ENCODE measurements at regions not wholly inside any gene's neighbourhood (a gene's known extent, or its start where the extent isn't known, plus 50 kb on each side); places are given as distances from the start of the nearest gene placed in this dataset.

- no peak for ATAC-seq
- intact Hi-C loops (cut with micrococcal nuclease; ENCODE audit: unreplicated experiment) (no loop called here), in situ Hi-C loops (cut with HindIII; ENCODE audit: extremely low pct_ligation_motif_present, low pct_unique_long_range_greater_than_20kb) (no loop called here)
- no peaks in the 10 kb centered on the region for H3K79me2 ChIP-seq (ENCODE audit: insufficient read depth, low read length)
- no peak overlapping the region for H3K4me2 ChIP-seq (ENCODE audit: low read depth, low read length)
- H3K4me1 ChIP-seq (ENCODE audit: insufficient read depth, low read length) = no peaks in the 10 kb centered on the region
- no peak overlapping the region for H3K9ac ChIP-seq (ENCODE audit: insufficient read depth, low read depth, low read length)
- FAIRE-seq = no peak
- H3K27me3 ChIP-seq (ENCODE audit: control insufficient read depth in 1 of 2, insufficient read depth in 2 of 2, low read length in 2 of 2) = no peaks in the 10 kb centered on the region; a peak in 1 of 5 replicates
- no TSS peak for BruUV-seq (replicated peaks)
- H3K27ac ChIP-seq (ENCODE audit: extremely low read length, insufficient read depth, low read length) = no peak overlapping the region
- no peaks in the 10 kb centered on the region for H3K36me3 ChIP-seq (replicated peaks in 1 of 2; ENCODE audit: control insufficient read depth in 1 of 2, insufficient read depth in 2 of 2, low read length in 2 of 2)
- no peak overlapping the region for H3K4me3 ChIP-seq (replicated peaks in 1 of 3; ENCODE audit: insufficient read depth in 1 of 3, low read depth in 2 of 3, low read length in 3 of 3)
- H3K9me3 ChIP-seq (ENCODE audit: low read length) = no peaks in the 10 kb centered on the region
- ChIA-PET POLR2A (no interaction called here), CTCF (ENCODE audit: low intra/inter-chr PET ratio, low total read pairs) (no interaction called here)
- DNase-seq (ENCODE audit: low spot score) = no peak
- H2AFZ ChIP-seq (ENCODE audit: low read length) = no peak overlapping the region
- H4K20me1 ChIP-seq (ENCODE audit: insufficient read depth, low read length) = no peaks in the 10 kb centered on the region
- 16% methylated on average over 4 of the region's 5 CpGs for WGBS (ENCODE audit: low lambda C conversion rate)
- TF ChIP-seq ZSCAN5A (CRISPR knock-in tag; IDR thresholded peaks at IDR 0.05; ENCODE audit: borderline replicate concordance) = no peak
- TF ChIP-seq ZNF296 (CRISPR knock-in tag; conservative IDR thresholded peaks at IDR 0.05) = no peak
- TF ChIP-seq SMAD1 (CRISPR knock-in tag; IDR thresholded peaks at IDR 0.05; ENCODE audit: borderline replicate concordance, low read depth) = no peak
- TF ChIP-seq ZFP62 (CRISPR knock-in tag; IDR thresholded peaks at IDR 0.05) = no peak
- no peak for TF ChIP-seq POLR2AphosphoS2 (IDR thresholded peaks at IDR 0.05; ENCODE audit: low read depth, low read length)
- TF ChIP-seq, protein P1, sequence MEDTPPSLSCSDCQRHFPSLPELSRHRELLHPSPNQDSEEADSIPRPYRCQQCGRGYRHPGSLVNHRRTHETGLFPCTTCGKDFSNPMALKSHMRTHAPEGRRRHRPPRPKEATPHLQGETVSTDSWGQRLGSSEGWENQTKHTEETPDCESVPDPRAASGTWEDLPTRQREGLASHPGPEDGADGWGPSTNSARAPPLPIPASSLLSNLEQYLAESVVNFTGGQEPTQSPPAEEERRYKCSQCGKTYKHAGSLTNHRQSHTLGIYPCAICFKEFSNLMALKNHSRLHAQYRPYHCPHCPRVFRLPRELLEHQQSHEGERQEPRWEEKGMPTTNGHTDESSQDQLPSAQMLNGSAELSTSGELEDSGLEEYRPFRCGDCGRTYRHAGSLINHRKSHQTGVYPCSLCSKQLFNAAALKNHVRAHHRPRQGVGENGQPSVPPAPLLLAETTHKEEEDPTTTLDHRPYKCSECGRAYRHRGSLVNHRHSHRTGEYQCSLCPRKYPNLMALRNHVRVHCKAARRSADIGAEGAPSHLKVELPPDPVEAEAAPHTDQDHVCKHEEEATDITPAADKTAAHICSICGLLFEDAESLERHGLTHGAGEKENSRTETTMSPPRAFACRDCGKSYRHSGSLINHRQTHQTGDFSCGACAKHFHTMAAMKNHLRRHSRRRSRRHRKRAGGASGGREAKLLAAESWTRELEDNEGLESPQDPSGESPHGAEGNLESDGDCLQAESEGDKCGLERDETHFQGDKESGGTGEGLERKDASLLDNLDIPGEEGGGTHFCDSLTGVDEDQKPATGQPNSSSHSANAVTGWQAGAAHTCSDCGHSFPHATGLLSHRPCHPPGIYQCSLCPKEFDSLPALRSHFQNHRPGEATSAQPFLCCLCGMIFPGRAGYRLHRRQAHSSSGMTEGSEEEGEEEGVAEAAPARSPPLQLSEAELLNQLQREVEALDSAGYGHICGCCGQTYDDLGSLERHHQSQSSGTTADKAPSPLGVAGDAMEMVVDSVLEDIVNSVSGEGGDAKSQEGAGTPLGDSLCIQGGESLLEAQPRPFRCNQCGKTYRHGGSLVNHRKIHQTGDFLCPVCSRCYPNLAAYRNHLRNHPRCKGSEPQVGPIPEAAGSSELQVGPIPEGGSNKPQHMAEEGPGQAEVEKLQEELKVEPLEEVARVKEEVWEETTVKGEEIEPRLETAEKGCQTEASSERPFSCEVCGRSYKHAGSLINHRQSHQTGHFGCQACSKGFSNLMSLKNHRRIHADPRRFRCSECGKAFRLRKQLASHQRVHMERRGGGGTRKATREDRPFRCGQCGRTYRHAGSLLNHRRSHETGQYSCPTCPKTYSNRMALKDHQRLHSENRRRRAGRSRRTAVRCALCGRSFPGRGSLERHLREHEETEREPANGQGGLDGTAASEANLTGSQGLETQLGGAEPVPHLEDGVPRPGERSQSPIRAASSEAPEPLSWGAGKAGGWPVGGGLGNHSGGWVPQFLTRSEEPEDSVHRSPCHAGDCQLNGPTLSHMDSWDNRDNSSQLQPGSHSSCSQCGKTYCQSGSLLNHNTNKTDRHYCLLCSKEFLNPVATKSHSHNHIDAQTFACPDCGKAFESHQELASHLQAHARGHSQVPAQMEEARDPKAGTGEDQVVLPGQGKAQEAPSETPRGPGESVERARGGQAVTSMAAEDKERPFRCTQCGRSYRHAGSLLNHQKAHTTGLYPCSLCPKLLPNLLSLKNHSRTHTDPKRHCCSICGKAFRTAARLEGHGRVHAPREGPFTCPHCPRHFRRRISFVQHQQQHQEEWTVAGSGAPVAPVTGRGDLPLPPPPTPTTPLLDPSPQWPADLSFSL (CRISPR knock-in tag; IDR thresholded peaks at IDR 0.05) = no peak
- no peak for TF ChIP-seq JARID2 (CRISPR knock-in tag; IDR thresholded peaks at IDR 0.05; ENCODE audit: insufficient replicate concordance)
- no peak for TF ChIP-seq GPN1 (CRISPR knock-in tag; IDR thresholded peaks at IDR 0.05; ENCODE audit: borderline replicate concordance)
- no peak for TF ChIP-seq U2AF1 (optimal IDR thresholded peaks at IDR 0.05; ENCODE audit: low read depth, low read length)
- no peak for TF ChIP-seq ETV6 (CRISPR knock-in tag; conservative IDR thresholded peaks at IDR 0.05)
- TF ChIP-seq ZNF720 (CRISPR knock-in tag; IDR thresholded peaks at IDR 0.05) = no peak
- TF ChIP-seq RCOR2 (CRISPR knock-in tag; IDR thresholded peaks at IDR 0.05) = no peak
- TF ChIP-seq NKX3-1 (CRISPR knock-in tag; IDR thresholded peaks at IDR 0.05) = no peak
- TF ChIP-seq, protein P2, sequence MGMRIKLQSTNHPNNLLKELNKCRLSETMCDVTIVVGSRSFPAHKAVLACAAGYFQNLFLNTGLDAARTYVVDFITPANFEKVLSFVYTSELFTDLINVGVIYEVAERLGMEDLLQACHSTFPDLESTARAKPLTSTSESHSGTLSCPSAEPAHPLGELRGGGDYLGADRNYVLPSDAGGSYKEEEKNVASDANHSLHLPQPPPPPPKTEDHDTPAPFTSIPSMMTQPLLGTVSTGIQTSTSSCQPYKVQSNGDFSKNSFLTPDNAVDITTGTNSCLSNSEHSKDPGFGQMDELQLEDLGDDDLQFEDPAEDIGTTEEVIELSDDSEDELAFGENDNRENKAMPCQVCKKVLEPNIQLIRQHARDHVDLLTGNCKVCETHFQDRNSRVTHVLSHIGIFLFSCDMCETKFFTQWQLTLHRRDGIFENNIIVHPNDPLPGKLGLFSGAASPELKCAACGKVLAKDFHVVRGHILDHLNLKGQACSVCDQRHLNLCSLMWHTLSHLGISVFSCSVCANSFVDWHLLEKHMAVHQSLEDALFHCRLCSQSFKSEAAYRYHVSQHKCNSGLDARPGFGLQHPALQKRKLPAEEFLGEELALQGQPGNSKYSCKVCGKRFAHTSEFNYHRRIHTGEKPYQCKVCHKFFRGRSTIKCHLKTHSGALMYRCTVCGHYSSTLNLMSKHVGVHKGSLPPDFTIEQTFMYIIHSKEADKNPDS (CRISPR knock-in tag; IDR thresholded peaks at IDR 0.05) = no peak
- no peak for TF ChIP-seq ZNF251 (CRISPR knock-in tag; IDR thresholded peaks at IDR 0.05)
- no peak for TF ChIP-seq ZNF776 (CRISPR knock-in tag; IDR thresholded peaks at IDR 0.05)
- TF ChIP-seq ZKSCAN5 (CRISPR knock-in tag; IDR thresholded peaks at IDR 0.05) = no peak
- TF ChIP-seq NCOR1 (IDR thresholded peaks at IDR 0.05; ENCODE audit: borderline replicate concordance, low read length) = no peak
Observed at GRCh38 chr12:13702381-13702780, 279.0 kb downstream of the GRIN2B start.

Data from HepG2 (cell line).